Loucy (cell line): ENCODE measurements at regions not wholly inside any gene's neighbourhood (a gene's known extent, or its start where the extent isn't known, plus 50 kb on each side); places are given as distances from the start of the nearest gene placed in this dataset.
"Not testable (repeated sequence)": the region's sequence is repeated elsewhere in the genome, so short reads cannot be mapped to it uniquely, and the experiment has no call there.

Source experiments
- H2AFZ ChIP-seq: fragments of 200-600 bp; sonication (generic); 2 replicates; pipeline ENCODE4 v1.6.0; 2016; ENCODE audit warnings: antibody characterized with exemption, mild to moderate bottlenecking, low read length, moderate library complexity
- H3F3A ChIP-seq: fragments of 200-600 bp; 2 replicates; pipeline ENCODE4 v1.6.0; 2016; ENCODE audit warnings: antibody characterized with exemption, low read depth, mild to moderate bottlenecking
- H3K27me3 ChIP-seq: fragments of 200-600 bp; sonication (generic); 2 replicates; pipeline ENCODE4 v1.6.1; 2014; ENCODE audit warnings: low read length, mild to moderate bottlenecking; ENCODE audit not compliant: insufficient read depth, poor library complexity, severe bottlenecking
- H3K36me3 ChIP-seq: fragments of 200-600 bp; sonication (generic); 2 replicates; pipeline ENCODE4 v1.6.1; 2016; ENCODE audit warnings: low read length; ENCODE audit not compliant: insufficient read depth
- H3K4me1 ChIP-seq: fragments of 200-600 bp; sonication (generic); 2 replicates; pipeline ENCODE4 v1.5.1; 2014; ENCODE audit warnings: low read length, mild to moderate bottlenecking; ENCODE audit not compliant: insufficient read depth, poor library complexity, severe bottlenecking
- H3K4me2 ChIP-seq: fragments of 200-600 bp; sonication (generic); 2 replicates; pipeline ENCODE4 v1.6.0; 2014; ENCODE audit warnings: antibody characterized with exemption, low read length, low read depth, mild to moderate bottlenecking; ENCODE audit not compliant: poor library complexity, severe bottlenecking
- H3K4me3 ChIP-seq: fragments of 200-600 bp; sonication (generic); 2 replicates; pipeline ENCODE4 v1.5.1; 2014; ENCODE audit warnings: low read length, mild to moderate bottlenecking, mixed read lengths; ENCODE audit not compliant: poor library complexity, severe bottlenecking
- H3K79me2 ChIP-seq: fragments of 200-600 bp; sonication (generic); 2 replicates; pipeline ENCODE4 v1.6.1; 2014; ENCODE audit warnings: low read length; ENCODE audit not compliant: insufficient read depth
- H3K9ac ChIP-seq: fragments of 200-600 bp; sonication (generic); 2 replicates; pipeline ENCODE4 v1.6.0; 2014; ENCODE audit warnings: mild to moderate bottlenecking, low read depth, low read length, moderate library complexity; ENCODE audit not compliant: poor library complexity, severe bottlenecking
- H3K9me2 ChIP-seq: fragments of 200-600 bp; sonication (generic); replicated peaks from 2 replicates; pipeline ENCODE4 v1.6.1; 2016; ENCODE audit warnings: low read depth, low read length, mixed read lengths
- H3K9me3 ChIP-seq: fragments of 200-600 bp; sonication (generic); 2 replicates; pipeline ENCODE4 v1.6.1; 2014; ENCODE audit warnings: mild to moderate bottlenecking, antibody characterized with exemption, low read length, low read depth; ENCODE audit not compliant: insufficient read depth
- H4K20me1 ChIP-seq: fragments of 200-600 bp; sonication (generic); 2 replicates; pipeline ENCODE4 v1.6.0; 2014; ENCODE audit warnings: antibody characterized with exemption, low read length, mild to moderate bottlenecking; ENCODE audit not compliant: insufficient read depth, poor library complexity, severe bottlenecking

GRCh38 chr15:21357056-21357455, 83.2 kb downstream of the POTEB3 start:
- H4K20me1 ChIP-seq, H3K36me3 ChIP-seq, H3K9ac ChIP-seq: not testable (repeated sequence)

GRCh38 chr15:21355944-21356343, 84.4 kb downstream of the POTEB3 start:
- H3F3A ChIP-seq, H3K4me3 ChIP-seq, H3K9me3 ChIP-seq, H3K27me3 ChIP-seq, H3K9ac ChIP-seq, H3K9me2 ChIP-seq, H3K79me2 ChIP-seq, H4K20me1 ChIP-seq, H3K36me3 ChIP-seq, H3K4me1 ChIP-seq, H3K4me2 ChIP-seq, H2AFZ ChIP-seq: not testable (repeated sequence)

More at GRCh38 chr15:21357056-21357455, 83.2 kb downstream of the POTEB3 start:
- not testable (repeated sequence) for H3K4me3 ChIP-seq, H3K9me3 ChIP-seq, H3K27me3 ChIP-seq, H2AFZ ChIP-seq, H3K79me2 ChIP-seq, H3K4me2 ChIP-seq, H3K4me1 ChIP-seq, H3K9me2 ChIP-seq, H3F3A ChIP-seq

GRCh38 chr15:21354597-21354996, 85.7 kb downstream of the POTEB3 start:
- H3F3A ChIP-seq, H3K9me2 ChIP-seq, H3K27me3 ChIP-seq, H4K20me1 ChIP-seq, H3K4me1 ChIP-seq, H3K36me3 ChIP-seq, H3K4me2 ChIP-seq, H3K4me3 ChIP-seq, H3K79me2 ChIP-seq, H3K9me3 ChIP-seq, H2AFZ ChIP-seq, H3K9ac ChIP-seq: not testable (repeated sequence)

GRCh38 chr15:21352670-21353318, 87.5 kb downstream of the POTEB3 start:
- H4K20me1 ChIP-seq, H3K9me2 ChIP-seq, H3K4me3 ChIP-seq, H3K36me3 ChIP-seq, H3K4me2 ChIP-seq, H3F3A ChIP-seq, H3K9me3 ChIP-seq, H2AFZ ChIP-seq, H3K27me3 ChIP-seq, H3K4me1 ChIP-seq, H3K9ac ChIP-seq, H3K79me2 ChIP-seq: not testable (repeated sequence)

- H3K4me1 ChIP-seq, H3K36me3 ChIP-seq, H3K9me2 ChIP-seq, H3K79me2 ChIP-seq, H4K20me1 ChIP-seq, H3K9me3 ChIP-seq, H2AFZ ChIP-seq, H3F3A ChIP-seq, H3K4me2 ChIP-seq, H3K27me3 ChIP-seq: not testable (repeated sequence)
- H3K9ac ChIP-seq, result peak overlapping the region; percentile 55
- H3K4me3 ChIP-seq, result peak overlapping the region; percentile 61
Measured at GRCh38 chr15:21344960-21345359, 95.3 kb downstream of the POTEB3 start.

GRCh38 chr15:21344500-21344899, 95.8 kb downstream of the POTEB3 start:
- H3K9me2 ChIP-seq, H3K4me2 ChIP-seq, H2AFZ ChIP-seq, H3K9me3 ChIP-seq, H3K4me1 ChIP-seq, H4K20me1 ChIP-seq, H3K36me3 ChIP-seq, H3K4me3 ChIP-seq, H3F3A ChIP-seq, H3K27me3 ChIP-seq, H3K79me2 ChIP-seq: not testable (repeated sequence)
- H3K9ac ChIP-seq, result peak overlapping the region; percentile 55

- not testable (repeated sequence) for H3F3A ChIP-seq, H3K79me2 ChIP-seq, H3K9me2 ChIP-seq, H3K4me1 ChIP-seq, H3K4me2 ChIP-seq, H3K36me3 ChIP-seq, H3K9ac ChIP-seq, H4K20me1 ChIP-seq, H3K4me3 ChIP-seq, H3K27me3 ChIP-seq, H2AFZ ChIP-seq, H3K9me3 ChIP-seq
Measured at GRCh38 chr15:21337028-21337427, 103.3 kb downstream of the POTEB3 start.
